Fibroblast of upper back skin (primary cell): ENCODE measurements at regions not wholly inside any gene's neighbourhood (a gene's known extent, or its start where the extent isn't known, plus 50 kb on each side); places are given as distances from the start of the nearest gene placed in this dataset.

Source experiments
- DNase-seq: peaks from one replicate; pipeline ENCODE4 v3.0.0-alpha.2; 2013

GRCh38 chr19:33900817-33901216, 104.1 kb downstream of the KCTD15 start:
- DNase-seq, result no peak

- DNase-seq, result no peak
These were observed 105.7 kb downstream of the KCTD15 start for GRCh38 chr19:33902395-33902794.

- no peak for DNase-seq
These were observed 106.3 kb downstream of the KCTD15 start for GRCh38 chr19:33902802-33903488.

GRCh38 chr19:33903489-33903850, 106.8 kb downstream of the KCTD15 start:
- no peak for DNase-seq

- DNase-seq, result no peak
These were observed 108.0 kb downstream of the KCTD15 start for GRCh38 chr19:33904681-33905080.

GRCh38 chr19:33905473-33905936, 108.8 kb downstream of the KCTD15 start:
- DNase-seq, result no peak

GRCh38 chr19:33905937-33906577, 109.4 kb downstream of the KCTD15 start:
- DNase-seq, result no peak

- DNase-seq, result peak; percentile 17
These were observed 110.1 kb downstream of the KCTD15 start for GRCh38 chr19:33906578-33907335.

GRCh38 chr19:33910922-33911321, 114.3 kb downstream of the KCTD15 start:
- DNase-seq, result no peak

GRCh38 chr19:33914599-33914998, 117.9 kb downstream of the KCTD15 start:
- no peak for DNase-seq

- DNase-seq, result no peak
These were observed 120.1 kb downstream of the KCTD15 start for GRCh38 chr19:33916792-33917191.

GRCh38 chr19:33919291-33919690, 122.6 kb downstream of the KCTD15 start:
- DNase-seq, result no peak

GRCh38 chr19:33921165-33921564, 124.5 kb downstream of the KCTD15 start:
- no peak for DNase-seq

GRCh38 chr19:33926306-33926705, 129.6 kb downstream of the KCTD15 start:
- no peak for DNase-seq

GRCh38 chr19:33927789-33928457, 131.3 kb downstream of the KCTD15 start:
- DNase-seq, result no peak

- DNase-seq, result no peak
These were observed 131.8 kb downstream of the KCTD15 start for GRCh38 chr19:33928458-33928950.

GRCh38 chr19:33933931-33934330, 137.3 kb downstream of the KCTD15 start:
- DNase-seq, result no peak

- DNase-seq, result no peak
These were observed 142.2 kb downstream of the KCTD15 start for GRCh38 chr19:33938821-33939220.

- DNase-seq, result no peak
These were observed 144.5 kb downstream of the KCTD15 start for GRCh38 chr19:33941133-33941532.

GRCh38 chr19:33946535-33947264, 150.0 kb downstream of the KCTD15 start:
- no peak for DNase-seq

GRCh38 chr19:33947265-33947964, 150.7 kb downstream of the KCTD15 start:
- DNase-seq, result no peak
